ENCODE measurements at regions not wholly inside any gene's neighbourhood (a gene's known extent, or its start where the extent isn't known, plus 50 kb on each side); places are given as distances from the start of the nearest gene placed in this dataset.

GRCh38 chr12:130216031-130216430 lies 53.8 kb downstream of the FZD10 start:
- DNase-seq (ENCODE audit: low spot score) = no peak

GRCh38 chr12:130218682-130219081 lies 56.4 kb downstream of the FZD10 start:
- DNase-seq (ENCODE audit: low spot score) = no peak

DNA sequence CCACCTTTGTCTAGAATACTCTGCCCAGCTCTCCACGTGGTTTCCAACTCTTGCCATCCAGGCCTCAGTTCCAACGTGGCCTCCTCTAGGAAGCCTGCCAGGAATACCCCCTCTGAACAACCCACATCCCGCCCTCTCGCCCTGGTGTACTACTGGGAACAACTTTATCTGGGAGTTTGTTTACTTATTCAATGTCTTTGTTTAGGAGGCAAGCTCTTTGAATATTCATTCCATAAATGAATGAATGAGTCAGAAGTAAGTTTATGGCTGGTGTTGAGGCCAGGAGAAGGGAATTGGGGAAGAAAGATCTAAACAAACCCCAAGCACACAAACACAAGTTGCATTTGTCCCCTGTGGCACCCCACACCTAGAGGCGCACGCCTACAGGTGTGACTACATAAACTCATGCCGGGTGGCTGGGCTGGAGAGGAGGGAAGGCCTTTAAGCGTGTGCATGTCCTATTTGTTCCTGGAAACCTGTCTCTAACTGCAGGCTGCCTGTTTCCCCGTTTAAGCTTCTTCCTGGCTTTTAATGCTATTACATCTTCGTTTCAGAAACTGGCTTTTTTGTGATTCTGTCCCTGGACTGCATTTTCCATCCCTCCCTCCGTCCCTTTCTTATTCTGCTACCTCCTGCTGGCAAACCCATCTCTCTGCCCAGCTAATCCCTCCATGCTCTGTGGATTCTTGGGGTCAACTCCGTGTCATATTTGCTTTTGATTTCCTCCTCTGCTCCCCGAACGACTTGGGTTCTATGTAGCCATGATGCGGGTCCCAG lies 57.9 kb downstream of the FZD10 start:
- no peak for DNase-seq (ENCODE audit: low spot score)

DNA sequence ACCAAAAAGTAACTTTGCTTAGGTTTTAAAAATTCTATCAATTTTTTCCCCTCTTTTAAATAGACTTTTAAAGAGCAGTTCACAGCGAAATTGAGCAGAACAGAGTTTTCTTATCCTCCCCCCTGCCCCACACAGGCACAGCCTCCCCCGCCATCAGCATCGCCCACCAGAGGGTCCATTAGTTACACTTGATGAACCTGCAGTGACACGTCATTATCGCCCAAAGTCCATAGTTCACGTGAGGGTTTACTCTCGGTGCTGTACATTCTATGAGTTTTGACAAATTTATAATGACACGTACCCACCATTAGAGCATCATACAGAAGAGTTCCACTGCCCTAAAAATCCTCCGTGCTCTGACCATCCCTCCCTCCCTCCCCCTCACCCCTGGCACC lies 58.4 kb downstream of the FZD10 start:
- no peak for DNase-seq (ENCODE audit: low spot score)

DNA sequence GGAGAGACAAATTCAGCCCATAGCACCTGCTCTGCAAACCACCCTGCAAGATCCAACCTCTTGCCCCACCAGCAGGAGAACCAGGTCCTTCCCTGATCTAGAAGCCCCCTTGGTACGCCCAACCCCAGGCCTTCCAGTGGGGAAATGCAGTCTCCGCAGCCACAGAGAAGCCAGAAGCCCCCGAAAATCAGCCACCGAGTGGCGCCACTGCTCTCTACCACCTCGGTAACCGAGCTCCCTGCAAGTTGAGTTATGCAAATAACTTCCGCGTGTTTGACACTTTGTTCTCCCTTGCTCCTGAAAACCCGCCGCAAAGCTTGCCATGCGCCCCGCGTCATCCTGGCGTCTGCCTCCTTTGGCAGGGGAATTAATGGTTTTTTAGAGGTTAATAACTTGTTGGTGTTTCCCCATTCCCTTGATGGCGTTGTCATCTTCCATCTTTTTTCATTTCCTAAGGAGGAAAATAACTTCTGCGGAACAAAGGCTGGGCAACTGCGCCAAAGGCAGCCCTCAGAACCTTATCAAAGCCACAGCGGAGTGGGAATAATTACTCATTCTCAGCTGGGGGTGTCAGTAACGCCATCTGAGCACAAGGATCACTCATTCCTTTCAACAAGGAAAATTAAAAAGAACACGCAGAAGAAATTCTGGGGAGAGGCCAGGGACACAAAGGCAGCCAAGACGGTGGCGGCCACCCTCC lies 60.4 kb downstream of the FZD10 start:
- DNase-seq (ENCODE audit: low spot score) = no peak

DNA sequence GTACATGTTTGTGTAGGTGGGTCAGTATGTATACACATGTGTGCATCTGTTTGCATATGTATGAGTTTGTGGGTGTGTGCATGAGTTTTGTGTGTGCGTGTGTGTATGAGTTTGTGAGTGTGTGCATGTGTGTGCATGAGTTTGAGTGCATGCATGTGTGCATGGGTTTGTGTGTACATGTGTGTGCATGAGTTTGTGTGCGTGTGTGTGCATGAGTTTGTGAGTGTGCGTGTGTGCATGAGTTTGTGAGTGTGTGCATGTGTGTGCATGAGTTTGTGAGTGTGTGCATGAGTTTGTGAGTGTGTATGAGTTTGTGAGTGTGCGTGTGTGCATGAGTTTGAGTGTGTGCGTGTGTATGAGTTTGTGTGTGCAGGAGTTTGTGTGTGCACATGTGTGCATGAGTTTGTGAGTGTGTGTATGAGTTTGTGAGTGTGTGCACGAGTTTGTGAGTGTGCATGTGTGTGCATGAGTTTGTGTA lies 61.5 kb downstream of the FZD10 start:
- no peak for DNase-seq (ENCODE audit: low spot score)

DNA sequence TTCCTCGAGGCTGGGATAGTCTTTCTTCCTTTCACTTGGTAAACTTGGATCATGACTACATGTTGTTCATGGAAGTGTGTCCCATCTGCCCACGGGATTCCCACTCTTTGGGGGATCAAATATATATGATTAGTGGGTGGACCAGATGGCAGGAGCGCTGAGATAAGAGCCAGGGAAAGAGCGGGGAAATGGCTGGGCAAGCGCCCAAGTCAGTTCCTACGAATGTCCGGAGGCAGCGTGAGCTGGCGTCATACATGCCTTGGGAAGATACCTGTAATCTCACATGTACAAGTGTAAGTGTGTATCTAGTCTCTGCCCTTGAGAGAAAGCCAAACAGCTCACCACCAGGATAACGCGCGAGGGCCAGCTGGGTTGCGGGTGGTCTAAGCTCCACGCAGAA lies 62.3 kb downstream of the FZD10 start:
- no peak for DNase-seq (ENCODE audit: low spot score)

- no peak for DNase-seq (ENCODE audit: low spot score)
Observed at GRCh38 chr12:130225347-130225746, 63.1 kb downstream of the FZD10 start.

DNA sequence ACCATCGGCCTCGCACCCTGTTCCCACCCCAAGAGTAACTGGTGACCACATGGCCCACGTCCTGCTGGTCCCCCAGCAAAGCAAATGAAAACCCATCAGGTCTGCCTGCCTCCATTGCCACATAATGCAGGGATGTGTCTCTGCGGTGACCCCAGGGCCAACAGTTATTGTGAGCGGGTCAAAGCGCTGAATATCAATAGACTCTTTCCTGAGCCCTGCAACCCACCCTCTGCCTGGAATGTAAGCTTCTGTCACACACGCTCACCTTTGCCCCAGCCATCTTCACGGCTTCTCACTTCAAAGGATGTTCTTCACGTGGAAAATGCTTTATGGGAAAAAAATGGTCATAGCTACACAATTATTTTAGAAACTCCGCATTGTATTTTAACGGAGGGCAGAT lies 63.9 kb downstream of the FZD10 start:
- DNase-seq (ENCODE audit: low spot score) = no peak

GRCh38 chr12:130226771-130227170 lies 64.5 kb downstream of the FZD10 start:
- no peak for DNase-seq (ENCODE audit: low spot score)

GRCh38 chr12:130227641-130228040 lies 65.4 kb downstream of the FZD10 start:
- no peak for DNase-seq (ENCODE audit: low spot score)

DNA sequence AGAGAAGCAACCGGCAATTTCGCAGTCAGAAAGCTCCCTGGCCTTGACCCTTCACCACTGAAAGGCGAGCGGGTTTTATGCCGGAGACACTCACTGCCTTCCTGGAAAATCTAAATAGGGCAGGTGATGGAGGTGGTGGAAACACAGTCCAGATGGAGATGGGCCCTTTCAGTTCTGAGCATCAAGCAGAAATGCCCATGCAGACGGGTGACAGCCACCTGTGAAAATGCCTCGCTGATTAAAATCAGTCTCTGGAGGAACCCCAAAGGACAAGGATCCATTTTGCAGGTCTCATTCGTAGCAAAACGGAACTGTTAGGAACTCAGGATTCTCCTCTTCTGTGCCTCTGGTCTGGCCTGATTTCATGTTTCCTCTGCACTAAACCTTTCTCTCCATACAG lies 74.2 kb downstream of the FZD10 start:
- no peak for DNase-seq (ENCODE audit: low spot score)

- DNase-seq (ENCODE audit: low spot score) = no peak
Observed at GRCh38 chr12:130240831-130241590, 78.7 kb downstream of the FZD10 start.

GRCh38 chr12:130242506-130242905 lies 80.2 kb downstream of the FZD10 start:
- DNase-seq (ENCODE audit: low spot score) = no peak

DNA sequence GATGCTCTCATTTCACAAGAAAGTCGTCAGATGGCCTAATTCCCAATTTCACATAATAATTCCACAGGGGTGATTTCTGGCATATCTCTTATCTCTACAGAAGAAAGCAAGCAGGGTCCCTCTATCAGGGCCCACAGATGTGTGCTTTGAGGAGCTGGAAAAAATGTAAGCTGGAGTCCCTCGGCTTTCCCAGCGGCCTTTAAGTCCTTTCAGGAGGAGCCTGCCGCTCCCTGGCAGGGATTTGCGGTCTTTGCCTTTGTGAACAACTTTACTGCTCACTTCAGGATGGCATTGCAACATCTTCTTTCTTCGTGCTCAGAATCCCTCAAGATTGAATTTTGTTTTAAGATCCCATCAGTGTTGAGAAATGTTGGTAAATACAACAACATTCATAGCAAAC lies 83.0 kb downstream of the FZD10 start:
- no peak for DNase-seq (ENCODE audit: low spot score)

GRCh38 chr12:130246560-130246959 lies 84.3 kb downstream of the FZD10 start:
- DNase-seq (ENCODE audit: low spot score) = no peak

DNA sequence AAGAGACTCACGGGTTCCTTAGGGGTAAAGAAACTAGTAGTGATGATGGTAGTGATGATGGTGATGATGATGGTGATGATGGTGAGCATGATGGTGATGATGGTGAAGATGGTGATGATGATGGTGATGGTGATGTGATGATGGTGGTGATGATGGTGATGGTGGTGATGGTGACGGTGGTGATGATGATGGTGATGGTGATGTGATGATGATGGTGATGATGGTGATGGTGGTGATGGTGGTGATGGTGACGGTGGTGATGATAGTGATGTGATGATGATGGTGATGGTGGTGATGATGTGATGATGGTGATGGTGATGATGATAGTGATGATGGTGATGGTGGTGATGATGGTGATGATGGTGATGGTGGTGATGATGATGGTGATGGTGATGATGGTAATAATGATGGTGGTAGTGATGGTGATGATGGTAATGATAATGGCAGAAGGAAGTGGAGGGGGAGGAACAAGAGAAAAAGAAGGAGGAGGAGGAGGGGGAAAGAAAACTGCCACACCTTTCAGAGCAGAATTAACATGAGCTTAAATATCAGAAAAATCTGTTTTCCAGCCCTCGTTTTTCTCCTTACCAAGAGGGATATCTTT lies 85.5 kb downstream of the FZD10 start:
- DNase-seq (ENCODE audit: low spot score) = no peak

GRCh38 chr12:130249376-130249775 lies 87.1 kb downstream of the FZD10 start:
- no peak for DNase-seq (ENCODE audit: low spot score)

DNA sequence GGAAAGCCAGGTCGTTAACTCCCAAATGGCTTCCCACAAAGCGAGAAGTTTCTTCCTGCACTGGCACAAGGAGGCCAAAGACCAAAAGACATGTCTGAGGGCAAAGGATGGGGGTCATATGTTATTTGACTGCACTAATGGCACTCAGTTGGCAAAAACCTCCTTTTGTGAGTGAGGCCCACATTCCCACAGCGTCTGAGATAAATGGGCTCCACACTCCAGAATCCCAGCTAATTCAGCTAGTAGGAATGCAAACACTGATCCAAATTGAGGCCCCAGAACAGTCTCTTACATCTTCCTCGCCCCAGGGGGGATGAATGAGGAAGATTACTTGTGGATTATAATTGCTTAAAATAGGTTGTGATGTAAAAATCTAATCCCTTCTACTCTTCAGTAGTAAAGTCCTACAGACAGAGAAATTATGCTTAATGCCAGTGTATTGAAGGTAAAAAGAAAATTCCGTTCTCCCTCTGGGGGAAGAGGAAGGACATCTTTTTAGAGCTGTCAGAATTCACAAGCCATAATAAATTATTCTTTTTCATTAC lies 86.4 kb upstream of the PIWIL1 start:
- DNase-seq (ENCODE audit: low spot score) = no peak

DNA sequence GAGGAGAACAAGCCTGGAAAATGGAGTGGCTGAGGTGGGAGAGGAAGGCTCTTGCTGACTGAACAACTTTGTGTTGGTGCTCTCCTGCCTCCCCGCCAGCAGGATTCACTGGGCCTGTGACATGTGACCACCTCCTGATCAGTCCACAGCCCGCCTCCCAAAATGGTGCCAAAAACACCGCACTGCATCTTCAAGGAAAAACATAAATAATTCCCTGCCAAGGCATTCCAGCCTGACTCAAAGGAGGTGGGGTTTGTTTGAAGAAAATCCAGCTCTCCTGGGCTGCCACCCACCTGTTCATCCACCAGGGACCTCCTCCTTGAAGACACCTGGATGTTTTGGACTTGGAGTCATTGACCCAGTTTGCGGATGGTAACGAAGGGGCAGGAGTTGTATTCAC lies 83.8 kb upstream of the PIWIL1 start:
- no peak for DNase-seq (ENCODE audit: low spot score)

GRCh38 chr12:130254461-130255276 lies 83.0 kb upstream of the PIWIL1 start:
- DNase-seq (ENCODE audit: low spot score) = no peak
